ENCODE measurements at regions not wholly inside any gene's neighbourhood (a gene's known extent, or its start where the extent isn't known, plus 50 kb on each side); places are given as distances from the start of the nearest gene placed in this dataset.

- POLR2A ChIA-PET (ENCODE audit: partially characterized antibody), result no interaction called here
- no peak overlapping the region for H4K8ac ChIP-seq (ENCODE audit: extremely low read depth, insufficient read depth, low read length)
- 80% methylated on average over 2 of the region's 2 CpGs; no CpG with 5 or more reads in 1 of the 2 experiments for WGBS, 2 experiments (ENCODE audit: extremely low coverage in 1 of 2, insufficient coverage in 1 of 2, insufficient read length in 1 of 2, insufficient replicate concordance in 2 of 2, low coverage in 1 of 2, low lambda C conversion rate in 2 of 2, missing lambda C conversion rate in 1 of 2)
- no peak overlapping the region for H2AFZ ChIP-seq (ENCODE audit: low read length)
- H2AK5ac ChIP-seq (ENCODE audit: low read depth, low read length), result no peak overlapping the region
- DNase-seq (ENCODE audit: low read depth in 1 of 2, low spot score in 2 of 2), result no peak
- no peak for FAIRE-seq
- no peak overlapping the region for H3K56ac ChIP-seq (replicated peaks; ENCODE audit: insufficient read length, low read depth, low read length)
- no peaks in the 10 kb centered on the region for H4K20me1 ChIP-seq (replicated peaks in 1 of 2; ENCODE audit: control insufficient read depth in 1 of 2, insufficient read depth in 2 of 2, low read length in 2 of 2)
- H2BK5ac ChIP-seq (ENCODE audit: low read depth, low read length), result no peak overlapping the region
- H3K27ac ChIP-seq (ENCODE audit: low read depth, low read length), result no peak overlapping the region
- H3K4ac ChIP-seq (replicated peaks; ENCODE audit: insufficient read length, low read depth, low read length), result no peak overlapping the region
- no peak overlapping the region for H2BK15ac ChIP-seq (ENCODE audit: low read length)
- H3K4me2 ChIP-seq (ENCODE audit: insufficient read depth in 1 of 2, low read depth in 2 of 2, low read length in 2 of 2), result no peak overlapping the region
- H3K36me3 ChIP-seq (ENCODE audit: control insufficient read depth in 2 of 4, insufficient read depth in 4 of 4, low read length in 3 of 4), result no peaks in the 10 kb centered on the region
- no peaks in the 10 kb centered on the region for H3K79me2 ChIP-seq (ENCODE audit: control insufficient read depth in 1 of 2, insufficient read depth in 2 of 2, low read length in 2 of 2)
- H3K18ac ChIP-seq (ENCODE audit: extremely low read depth, low read length), result no peak overlapping the region
- no peak overlapping the region for H3K14ac ChIP-seq (ENCODE audit: insufficient read length)
- H2BK20ac ChIP-seq (ENCODE audit: low read length), result no peak overlapping the region
- H2BK12ac ChIP-seq (ENCODE audit: low read depth, low read length), result no peak overlapping the region
- no peaks in the 10 kb centered on the region for H3K23me2 ChIP-seq (ENCODE audit: low read depth, low read length)
- no peak overlapping the region for H4K91ac ChIP-seq (replicated peaks; ENCODE audit: insufficient read length, low read length)
- H4K5ac ChIP-seq (ENCODE audit: insufficient read length, low read depth, low read length), result no peak overlapping the region
- no peaks in the 10 kb centered on the region for H3K4me1 ChIP-seq (replicated peaks in 1 of 4; ENCODE audit: control insufficient read depth in 3 of 4, insufficient read depth in 4 of 4, low read length in 3 of 4)
- CTCF ChIA-PET (ENCODE audit: partially characterized antibody), result interaction anchor here (1.2 kb wide), 1 partner anchor 11 kb away, joined by 3 read pairs; no protein-coding TSS in a partner anchor
- H3K9ac ChIP-seq (replicated peaks in 1 of 4; ENCODE audit: extremely low read depth in 1 of 4, low read depth in 3 of 4, low read length in 3 of 4), result no peak overlapping the region
- H3K27me3 ChIP-seq (replicated peaks in 1 of 4; ENCODE audit: control insufficient read depth in 3 of 4, extremely low read depth in 1 of 4, insufficient read depth in 3 of 4, low read length in 3 of 4), result no peaks in the 10 kb centered on the region
- H3K9me3 ChIP-seq (ENCODE audit: insufficient read depth in 2 of 2, low read depth in 1 of 2, low read length in 1 of 2), result no peaks in the 10 kb centered on the region
- H3K79me1 ChIP-seq (ENCODE audit: low read depth, low read length), result no peaks in the 10 kb centered on the region
- H2BK120ac ChIP-seq (replicated peaks; ENCODE audit: low read depth, low read length), result no peak overlapping the region
- no peak overlapping the region for H3K4me3 ChIP-seq (ENCODE audit: extremely low read depth in 1 of 4, insufficient read depth in 2 of 4, low read depth in 3 of 4, low read length in 4 of 4)
- H3K23ac ChIP-seq (ENCODE audit: insufficient read length), result no peak overlapping the region
- TF ChIP-seq JUN (IDR thresholded peaks at IDR 0.05; ENCODE audit: low read depth, low read length) (no peak), KDM1A (IDR thresholded peaks at IDR 0.05; ENCODE audit: borderline replicate concordance, low read length) (no peak), RXRA (IDR thresholded peaks at IDR 0.05; ENCODE audit: insufficient read depth, low read depth, low read length) (no peak), SP2 (IDR thresholded peaks at IDR 0.05; ENCODE audit: low read length) (no peak)
These were observed 942.6 kb downstream of the KCNJ2 start for GRCh38 chr17:71111934-71112333.
